Testis (tissue), 2 donors: ENCODE measurements at regions not wholly inside any gene's neighbourhood (a gene's known extent, or its start where the extent isn't known, plus 50 kb on each side); places are given as distances from the start of the nearest gene placed in this dataset.

Experiments used
- microRNA-seq, 2 donors: library from miRNA; unstranded; fragments of <30 nt; microRNA quantifications; one replicate each; pipeline ENCODE4, GENCODE V29; 2016; ENCODE audit warnings: borderline number of aligned reads in 2 of 2, borderline replicate concordance in 1 of 2
- small RNA-seq, 2 donors: library from RNA; depleted of rRNA; stranded (forward); fragments of <200 nt; gene quantifications; one replicate each; pipeline ENCODE3, GENCODE V24; 2016

Small RNA genes in the stretch of these regions (microRNA-seq; reads per million reads assigned to microRNA genes)
- 20.9 to 21.4 reads per million in 2 donors for gene MIR138-1

Small RNA genes in the stretch of these regions (small RNA-seq; reads per million reads assigned to genes)
- 0 to 1.0 reads per million in 2 donors for gene MIR138-1
- 0 reads per million in 2 donors for gene RNU6-367P
